SIG-M5 treated with dmso at 0.1 percent for 504 hours (cell line): ENCODE measurements at regions not wholly inside any gene's neighbourhood (a gene's known extent, or its start where the extent isn't known, plus 50 kb on each side); places are given as distances from the start of the nearest gene placed in this dataset.

Experiments
- DNase-seq: peaks from one replicate; lab custom pipeline; 2025; ENCODE audit not compliant: unreplicated experiment; lab: John Stamatoyannopoulos, UW

DNA sequence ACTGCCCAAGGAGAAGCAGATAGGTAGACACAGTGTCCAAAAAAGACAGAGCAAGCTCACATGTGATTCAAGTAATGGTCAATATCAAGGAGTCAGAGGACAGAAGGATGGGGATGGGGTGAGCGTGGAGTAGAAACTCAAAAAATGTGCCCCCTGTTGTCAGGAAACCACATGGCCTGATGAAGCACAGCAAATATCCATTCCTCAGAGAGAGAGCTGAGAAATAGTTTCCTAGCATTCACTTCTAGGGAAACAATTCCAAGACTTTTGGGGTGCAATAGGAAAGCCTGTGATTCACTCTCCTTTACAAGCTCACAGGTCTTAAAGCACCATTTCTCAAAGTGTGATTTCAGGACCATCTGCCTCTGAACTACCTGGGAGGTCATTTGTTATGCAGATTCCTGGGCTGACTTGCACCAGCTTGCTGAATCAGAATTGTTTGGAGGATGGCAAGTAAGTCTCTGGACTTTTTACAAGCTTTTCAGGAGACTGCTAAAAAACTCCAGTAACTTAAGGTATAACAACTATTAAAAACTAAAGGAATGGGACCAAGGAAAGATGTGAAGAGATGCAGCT lies 432.8 kb downstream of the HDGFL1 start:
- DNase-seq = no peak

- DNase-seq = no peak
Observed at GRCh38 chr6:23003671-23004467, 434.5 kb downstream of the HDGFL1 start.

GRCh38 chr6:23006656-23007055 lies 437.3 kb downstream of the HDGFL1 start:
- DNase-seq = no peak

GRCh38 chr6:23011615-23012014 lies 442.2 kb downstream of the HDGFL1 start:
- no peak for DNase-seq

- no peak for DNase-seq
Observed at GRCh38 chr6:23013776-23014175, 444.4 kb downstream of the HDGFL1 start.

- DNase-seq = no peak
Observed at GRCh38 chr6:23016696-23017095, 447.3 kb downstream of the HDGFL1 start.

DNA sequence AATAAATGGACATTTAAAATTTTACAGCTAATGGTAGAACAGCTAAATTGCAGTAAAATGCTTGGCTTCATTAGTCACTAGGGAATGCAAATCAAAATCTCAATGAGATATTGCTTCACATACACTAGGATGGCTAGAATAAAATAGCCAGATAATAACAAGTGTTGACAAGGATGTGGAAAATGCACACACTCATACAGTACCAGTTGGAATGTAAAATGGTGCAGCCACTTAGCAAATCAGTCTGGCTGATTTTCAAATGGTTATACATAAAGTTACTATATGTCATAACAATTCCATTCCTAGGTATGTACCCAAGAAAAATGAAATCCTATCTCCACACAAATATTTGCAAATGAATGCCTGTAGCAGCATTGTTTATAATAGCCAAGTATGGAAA lies 452.1 kb downstream of the HDGFL1 start:
- DNase-seq = no peak

DNA sequence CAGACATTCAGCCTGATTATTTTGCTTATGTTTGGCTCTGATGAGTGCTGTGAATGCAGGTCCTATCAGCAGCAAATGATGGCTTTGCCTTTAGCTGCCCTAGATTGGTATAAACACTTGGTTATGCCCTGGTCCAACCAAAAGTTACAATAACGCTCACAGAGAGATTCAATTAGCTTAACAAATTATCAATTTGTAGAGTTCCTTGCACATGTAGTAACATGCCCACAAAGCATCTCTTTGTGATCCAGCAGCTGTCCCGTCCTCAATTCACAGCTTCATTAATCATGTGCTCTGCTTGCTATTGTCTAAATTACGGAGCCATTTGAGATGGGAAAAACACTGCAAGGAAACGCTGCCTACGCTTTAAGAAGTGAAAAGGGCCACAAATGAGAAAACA lies 457.9 kb downstream of the HDGFL1 start:
- no peak for DNase-seq

- DNase-seq = no peak
Observed at GRCh38 chr6:23031986-23032385, 462.6 kb downstream of the HDGFL1 start.

- no peak for DNase-seq
Observed at GRCh38 chr6:23034926-23035325, 465.6 kb downstream of the HDGFL1 start.

DNA sequence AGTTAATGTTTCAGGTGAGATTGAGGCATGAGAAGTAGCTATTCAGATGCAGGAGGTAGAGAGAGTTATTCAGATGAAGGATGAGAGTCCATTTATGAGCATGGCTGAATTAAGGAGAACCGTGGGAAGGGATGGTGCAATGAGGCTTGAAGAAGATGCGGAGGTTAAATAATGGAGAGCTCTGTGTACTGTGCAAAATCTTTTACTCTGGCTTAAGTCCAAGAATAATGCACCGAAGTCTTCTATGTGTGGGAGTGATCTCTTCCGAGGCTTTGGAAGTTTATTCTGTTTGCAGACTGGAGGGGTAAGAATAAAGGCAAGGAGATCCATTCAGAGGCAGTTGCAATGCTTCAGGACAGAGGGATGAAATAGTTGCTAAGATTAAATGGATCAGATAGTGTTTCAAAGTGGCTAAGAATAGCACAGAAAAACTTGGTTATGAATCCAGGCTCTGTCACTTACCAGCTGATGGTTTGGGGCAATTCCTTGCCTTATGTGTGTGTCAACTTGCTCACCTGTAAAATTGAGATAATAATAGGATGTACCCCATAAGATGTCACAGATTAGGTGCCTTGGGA lies 467.1 kb downstream of the HDGFL1 start:
- no peak for DNase-seq

- no peak for DNase-seq
Observed at GRCh38 chr6:23040899-23041298, 471.5 kb downstream of the HDGFL1 start.

- no peak for DNase-seq
Observed at GRCh38 chr6:23045280-23045679, 475.9 kb downstream of the HDGFL1 start.

DNA sequence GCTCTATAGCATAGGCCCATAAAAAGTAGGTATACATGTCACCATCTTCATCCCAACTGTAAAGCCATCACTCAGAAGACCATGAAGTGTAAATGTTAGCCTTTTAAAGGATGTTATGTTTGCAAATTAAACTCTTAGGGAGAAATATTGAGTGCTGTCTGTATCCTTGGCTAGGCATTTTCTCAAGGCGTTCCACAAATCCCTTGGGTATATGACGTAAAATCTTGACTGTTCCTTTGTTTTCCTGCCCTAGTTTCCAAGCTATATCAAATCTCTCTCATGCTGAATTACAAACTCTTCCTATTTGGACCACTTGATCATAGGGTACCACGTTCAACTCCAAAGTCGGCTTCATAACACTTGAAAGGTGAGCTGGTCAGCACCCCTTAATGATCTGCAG lies 486.2 kb downstream of the HDGFL1 start:
- DNase-seq = no peak

DNA sequence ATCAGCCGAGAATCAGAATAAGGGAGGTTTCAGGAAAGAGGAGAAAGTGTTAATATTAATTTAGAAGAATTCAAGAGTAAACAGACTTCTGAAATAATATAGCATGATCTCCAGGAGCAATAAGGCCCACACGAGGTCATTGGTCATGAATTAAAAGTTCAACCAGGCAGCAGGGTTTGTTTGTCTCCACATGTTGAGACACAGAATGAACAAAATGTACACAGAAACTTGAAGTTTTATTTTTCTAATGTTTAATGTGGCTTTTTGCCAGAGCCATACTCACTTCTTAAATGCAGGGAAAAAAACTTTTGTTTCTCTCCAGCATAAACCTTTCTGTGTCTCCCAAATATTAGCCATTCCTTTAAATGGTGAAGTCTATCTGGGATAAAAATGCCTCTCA lies 504.5 kb downstream of the HDGFL1 start:
- DNase-seq = no peak

DNA sequence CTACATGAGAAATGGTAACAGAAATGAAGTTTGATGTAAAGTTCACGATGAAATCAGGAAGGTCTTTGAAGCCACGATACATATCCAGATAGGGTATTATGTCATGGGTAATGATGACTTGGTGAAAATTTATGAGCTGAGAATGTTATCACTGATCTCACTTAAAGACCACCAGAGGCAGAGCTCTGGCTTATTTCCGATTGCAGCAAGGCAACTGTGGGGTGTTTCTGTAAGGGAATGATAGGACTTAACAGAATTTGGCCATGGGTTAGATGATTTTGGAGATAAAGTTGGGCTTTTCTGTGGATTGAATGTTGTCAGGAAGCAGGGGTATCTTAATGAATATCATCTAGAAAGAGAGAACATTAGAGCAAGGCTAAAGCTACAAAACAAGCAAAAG lies 508.4 kb downstream of the HDGFL1 start:
- DNase-seq = no peak

DNA sequence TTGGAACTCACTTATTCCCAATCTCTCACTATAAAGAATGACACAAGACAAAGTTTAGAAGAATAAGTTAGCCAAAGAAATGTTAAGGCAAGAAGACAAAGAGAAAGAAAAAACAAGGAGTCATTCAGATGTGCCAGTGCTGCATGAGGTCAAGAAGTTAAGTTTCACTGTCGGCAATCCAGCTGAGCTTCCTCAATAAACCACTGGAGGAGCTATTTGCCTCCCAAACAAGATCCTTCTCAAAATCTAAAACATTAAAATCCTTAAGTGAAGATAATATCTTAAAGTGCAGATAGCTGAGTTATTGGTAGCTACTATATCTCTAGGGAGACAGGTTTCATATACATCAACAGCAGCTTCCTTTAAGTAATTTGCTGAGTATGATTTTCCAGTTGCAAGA lies 512.3 kb downstream of the HDGFL1 start:
- no peak for DNase-seq

GRCh38 chr6:23086100-23086499 lies 516.7 kb downstream of the HDGFL1 start:
- no peak for DNase-seq

GRCh38 chr6:23087471-23087870 lies 518.1 kb downstream of the HDGFL1 start:
- DNase-seq = no peak

DNA sequence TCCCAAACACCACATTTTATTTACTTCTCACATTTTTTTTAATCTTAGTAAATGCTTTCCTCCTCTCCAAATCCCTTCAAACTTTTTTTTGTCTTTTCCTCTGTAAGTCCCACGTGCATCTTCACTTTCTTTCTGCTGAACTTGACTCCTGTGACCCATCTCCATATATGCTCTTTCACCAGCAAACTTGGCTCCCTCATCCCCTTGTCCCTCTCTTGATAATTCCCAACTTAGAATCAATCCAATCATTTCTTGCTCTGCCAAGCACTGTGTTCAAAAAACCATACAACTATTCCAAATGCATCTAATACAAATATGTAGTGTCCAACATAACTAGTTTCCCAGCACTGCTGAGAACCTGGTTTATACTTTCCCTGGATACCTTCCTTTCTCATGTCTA lies 519.4 kb downstream of the HDGFL1 start:
- DNase-seq = no peak

DNA sequence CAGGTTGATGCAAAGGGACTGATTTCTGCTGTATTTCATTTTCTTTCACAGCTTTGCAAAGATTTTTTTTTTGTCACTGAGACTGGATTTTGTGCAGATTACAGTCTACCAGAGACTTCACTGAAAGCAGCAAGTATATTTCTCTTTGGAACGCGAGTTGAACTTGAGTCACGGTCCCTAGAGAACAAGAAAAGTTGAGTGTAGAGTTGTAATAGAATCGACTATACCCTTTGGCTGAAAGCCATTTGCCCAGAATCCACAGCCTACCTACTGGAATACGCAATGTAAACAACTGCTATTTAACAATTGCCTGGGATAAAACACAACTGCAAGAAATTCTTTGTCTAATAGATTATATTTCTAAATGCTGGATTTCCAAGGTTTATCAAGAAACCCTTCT lies 520.6 kb downstream of the HDGFL1 start:
- DNase-seq = no peak

DNA sequence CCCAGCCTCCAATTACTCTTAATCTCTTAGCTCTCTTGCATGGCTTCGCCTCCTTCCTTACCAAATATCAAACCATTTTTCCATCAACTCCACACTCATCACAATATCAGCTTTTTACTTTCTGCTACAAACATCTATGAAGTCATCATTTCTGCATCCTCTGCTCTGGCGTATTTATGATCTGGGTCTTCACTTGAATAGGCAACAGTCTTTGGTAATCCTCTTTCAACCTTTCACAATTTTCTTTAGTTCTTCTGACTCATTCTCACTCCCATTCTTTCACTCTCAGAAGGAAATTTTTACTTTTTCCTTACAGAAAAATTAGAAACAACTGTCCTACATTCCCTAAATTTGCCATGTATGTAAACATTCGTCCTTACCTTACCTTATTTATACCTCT lies 522.4 kb downstream of the HDGFL1 start:
- no peak for DNase-seq

DNA sequence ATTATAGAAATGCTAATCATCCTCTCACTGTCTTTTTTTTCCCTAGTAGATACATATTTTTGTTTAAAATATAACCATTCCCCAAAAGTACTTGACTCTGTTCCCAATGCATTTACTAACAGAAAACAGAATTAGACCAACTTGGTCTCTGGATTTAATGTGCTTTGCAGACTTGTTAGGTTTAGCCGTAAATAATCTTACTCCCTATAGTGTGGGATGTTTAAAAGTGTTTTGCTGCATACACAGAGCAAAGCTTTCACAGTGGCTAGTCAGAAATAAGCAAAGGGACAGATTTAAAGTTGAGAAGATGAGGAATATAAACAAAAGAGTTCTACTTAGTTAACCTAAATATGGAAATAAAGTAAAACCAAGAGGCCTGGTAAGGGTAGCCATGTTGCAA lies 527.5 kb downstream of the HDGFL1 start:
- no peak for DNase-seq
